IMR-90 (cell line): ENCODE measurements at regions not wholly inside any gene's neighbourhood (a gene's known extent, or its start where the extent isn't known, plus 50 kb on each side); places are given as distances from the start of the nearest gene placed in this dataset.

Experiments
- ATAC-seq: fragments of 200-7000 bp; cut with Tn5 transposase; 2 replicates; pipeline ENCODE4 v1.9.1; 2020; ENCODE audit warnings: low read depth, mild to moderate bottlenecking, moderate library complexity
- BruUV-seq: library from RNA; stranded (reverse); fragments of 400-500 nt; replicated peaks from 2 replicates; lab custom pipeline; 2021; lab: Mats Ljungman, UMichigan
- CTCF ChIA-PET: fragments of 300-600 bp; formaldehyde crosslinking; extraction: SDS; loops from one replicate; lab custom pipeline; 2021; ENCODE audit warnings: antibody characterized with exemption; lab: Yijun Ruan, JAX
- POLR2A ChIA-PET: fragments of 300-600 bp; sonication (Branson Sonifier 250); formaldehyde crosslinking; loops from one replicate; lab custom pipeline; 2022; ENCODE audit warnings: antibody characterized with exemption; ENCODE audit not compliant: unreplicated experiment; lab: Charles Lee
- DNase-seq: peaks from one replicate; pipeline ENCODE4 v3.0.0; 2013
- H2AFZ ChIP-seq: replicated peaks from 2 replicates; pipeline ENCODE3; 2013; ENCODE audit warnings: low read length, mild to moderate bottlenecking; ENCODE audit not compliant: poor library complexity
- H2AK5ac ChIP-seq: 2 replicates; pipeline ENCODE4 v1.6.1; 2013; ENCODE audit warnings: low read depth, low read length, inconsistent platforms
- H2AK9ac ChIP-seq: replicated peaks from 2 replicates; pipeline ENCODE3; 2013; ENCODE audit warnings: mild to moderate bottlenecking, low read depth, low read length, moderate library complexity; ENCODE audit not compliant: poor library complexity
- H2BK120ac ChIP-seq: 2 replicates; pipeline ENCODE4 v1.6.1; 2013; ENCODE audit warnings: low read depth, low read length, inconsistent platforms
- H2BK15ac ChIP-seq: 3 replicates; pipeline ENCODE4 v1.6.1; 2013; ENCODE audit warnings: low read depth, low read length, inconsistent platforms
- H2BK20ac ChIP-seq: 2 replicates; pipeline ENCODE4 v1.6.1; 2013; ENCODE audit warnings: low read depth, mild to moderate bottlenecking, inconsistent platforms, low read length, moderate library complexity
- H2BK5ac ChIP-seq: 2 replicates; pipeline ENCODE4 v1.6.1; 2013; ENCODE audit warnings: mild to moderate bottlenecking, low read depth, low read length, inconsistent platforms; ENCODE audit not compliant: poor library complexity, severe bottlenecking
- H3K14ac ChIP-seq: replicated peaks from 2 replicates; pipeline ENCODE4 v1.6.1; 2013; ENCODE audit warnings: low read depth, low read length, inconsistent platforms
- H3K18ac ChIP-seq: 2 replicates; pipeline ENCODE4 v1.6.1; 2013; ENCODE audit warnings: low read depth, low read length, control low read depth
- H3K23ac ChIP-seq: 2 replicates; pipeline ENCODE4 v1.6.1; 2013; ENCODE audit warnings: low read depth, low read length, inconsistent platforms
- H3K27ac ChIP-seq: 2 replicates; pipeline ENCODE4 v1.5.1; 2013; ENCODE audit warnings: mild to moderate bottlenecking, control low read depth, low read length; ENCODE audit not compliant: insufficient read depth
- H3K27me3 ChIP-seq: 2 replicates; pipeline ENCODE4 v1.6.1; 2013; ENCODE audit warnings: low read length; ENCODE audit not compliant: control insufficient read depth, insufficient read depth
- H3K36me3 ChIP-seq: 2 replicates; pipeline ENCODE4 v1.6.1; 2013; ENCODE audit warnings: low read length, mixed read lengths; ENCODE audit not compliant: control insufficient read depth, insufficient read depth
- H3K4ac ChIP-seq: 2 replicates; pipeline ENCODE4 v1.6.1; 2013; ENCODE audit warnings: low read depth, low read length, inconsistent platforms
- H3K4me1 ChIP-seq: 2 replicates; pipeline ENCODE4 v1.6.1; 2013; ENCODE audit warnings: low read length, mixed read lengths; ENCODE audit not compliant: control insufficient read depth, insufficient read depth
- H3K4me2 ChIP-seq: 2 replicates; pipeline ENCODE4 v1.6.1; 2013; ENCODE audit warnings: low read depth, mild to moderate bottlenecking, control low read depth, low read length, moderate library complexity
- H3K4me3 ChIP-seq: 2 replicates; pipeline ENCODE4 v1.5.1; 2013; ENCODE audit warnings: low read depth, mild to moderate bottlenecking, control low read depth, low read length, moderate library complexity; ENCODE audit not compliant: insufficient read depth
- H3K56ac ChIP-seq: 2 replicates; pipeline ENCODE4 v1.6.1; 2013; ENCODE audit warnings: low read length, inconsistent platforms; ENCODE audit not compliant: insufficient read depth; ENCODE audit errors: extremely low read depth
- H3K79me1 ChIP-seq, 2 experiments: 2 replicates each; pipeline ENCODE4 v1.6.1; 2013; ENCODE audit warnings: low read length in 2 of 2, inconsistent platforms in 1 of 2, low read depth in 1 of 2
- H3K9ac ChIP-seq: 2 replicates; pipeline ENCODE4 v1.6.1; 2013; ENCODE audit warnings: low read depth, low read length, control low read depth
- H3K9me1 ChIP-seq: 2 replicates; pipeline ENCODE4 v1.6.1; 2013; ENCODE audit warnings: low read length, inconsistent platforms; ENCODE audit not compliant: insufficient read depth
- H3K9me3 ChIP-seq: 2 replicates; pipeline ENCODE4 v1.6.1; 2013; ENCODE audit warnings: low read length; ENCODE audit not compliant: control insufficient read depth, insufficient read depth
- H4K20me1 ChIP-seq: 2 replicates; pipeline ENCODE4 v1.6.1; 2013; ENCODE audit warnings: low read length, inconsistent platforms; ENCODE audit not compliant: insufficient read depth
- H4K5ac ChIP-seq: 2 replicates; pipeline ENCODE4 v1.6.1; 2013; ENCODE audit warnings: mild to moderate bottlenecking, low read depth, low read length, control low read depth
- H4K8ac ChIP-seq, 2 experiments: 2 replicates each; pipeline ENCODE4 v1.6.1; 2013; ENCODE audit warnings: low read depth in 2 of 2, low read length in 2 of 2, control low read depth in 1 of 2, inconsistent platforms in 1 of 2
- H4K91ac ChIP-seq: 2 replicates; pipeline ENCODE4 v1.6.1; 2013; ENCODE audit warnings: low read depth, low read length, inconsistent platforms; ENCODE audit not compliant: insufficient read depth
- BHLHE40 ChIP-seq: fragments of 150-350 bp; IDR thresholded peaks from 2 replicates; pipeline ENCODE4 v1.6.1; 2016; ENCODE audit warnings: mild to moderate bottlenecking, low read depth, low read length
- CEBPB ChIP-seq: IDR thresholded peaks from 2 replicates; pipeline ENCODE4 v1.6.1; 2012; ENCODE audit warnings: low read depth, low read length, improper control_type of control experiment
- FOS ChIP-seq: fragments of 150-350 bp; IDR thresholded peaks from 2 replicates; pipeline ENCODE4 v1.6.1; 2016; ENCODE audit warnings: low read depth, low read length
- MXI1 ChIP-seq: IDR thresholded peaks from 2 replicates; pipeline ENCODE4 v1.6.1; 2012; ENCODE audit warnings: low read depth, mild to moderate bottlenecking, low read length, moderate library complexity, borderline replicate concordance
- SMC3 ChIP-seq: fragments of 150-350 bp; IDR thresholded peaks from 2 replicates; pipeline ENCODE4 v1.6.1; 2016; ENCODE audit warnings: low read depth, mild to moderate bottlenecking, antibody characterized with exemption, low read length, moderate library complexity
- WGBS, 2 experiments: methylation state at CpG; one replicate each; pipeline versions ENCODE4 v1.1.5 to v1.1.7; 2013; ENCODE audit warnings: missing lambda C conversion rate in 2 of 2; ENCODE audit not compliant: insufficient read length in 1 of 2; ENCODE audit errors: extremely low coverage in 2 of 2; 5-methylcytosine and 5-hydroxymethylcytosine counted together
- dilution Hi-C: fragments of 300-500 bp; cut with HindIII; formaldehyde crosslinking; loops from one replicate; pipeline ENCODE4 v1.14.3; 2018; ENCODE audit warnings: low sequenced_read_pairs; ENCODE audit not compliant: unreplicated experiment
- in situ Hi-C: fragments of 300-500 bp; cut with MboI; formaldehyde crosslinking; loops from 3 replicates; pipeline ENCODE4 v1.14.3; 2019; ENCODE audit warnings: low sequenced_read_pairs, inconsistent platforms, mixed read lengths
- intact Hi-C: fragments of 100-400 bp; cut with micrococcal nuclease; formaldehyde crosslinking; loops from 2 replicates; pipeline ENCODE4 v1.10.0; 2022
- TF ChIP-seq, protein P1 (sequence below): conservative IDR thresholded peaks from 2 replicates; pipeline ENCODE4 v1.5.1; 2012; ENCODE audit warnings: mild to moderate bottlenecking, low read depth, low read length, improper control_type of control experiment

DNA sequence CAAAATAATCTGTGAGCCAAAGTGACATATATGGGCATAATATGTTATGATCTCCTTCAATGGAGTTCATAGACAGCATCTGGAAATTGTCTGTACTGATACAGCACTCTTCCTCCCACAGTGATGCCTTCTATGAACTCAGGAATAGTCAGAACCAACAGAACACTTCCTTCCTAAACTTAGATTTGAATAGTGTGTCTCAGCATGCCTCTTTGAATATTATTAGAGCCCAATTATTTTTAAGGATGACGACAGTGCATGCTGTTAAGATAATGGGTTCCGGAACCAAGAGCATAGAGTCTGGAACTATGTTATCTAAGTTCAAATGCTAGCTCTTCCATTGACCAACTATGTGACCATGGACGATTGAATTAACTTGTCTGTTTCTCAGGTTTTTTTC lies 386.6 kb upstream of the PRICKLE1 start:
- TF ChIP-seq MXI1 (no peak), CEBPB (no peak), BHLHE40 (no peak), SMC3 (no peak), FOS (no peak)
- TF ChIP-seq, protein P1, sequence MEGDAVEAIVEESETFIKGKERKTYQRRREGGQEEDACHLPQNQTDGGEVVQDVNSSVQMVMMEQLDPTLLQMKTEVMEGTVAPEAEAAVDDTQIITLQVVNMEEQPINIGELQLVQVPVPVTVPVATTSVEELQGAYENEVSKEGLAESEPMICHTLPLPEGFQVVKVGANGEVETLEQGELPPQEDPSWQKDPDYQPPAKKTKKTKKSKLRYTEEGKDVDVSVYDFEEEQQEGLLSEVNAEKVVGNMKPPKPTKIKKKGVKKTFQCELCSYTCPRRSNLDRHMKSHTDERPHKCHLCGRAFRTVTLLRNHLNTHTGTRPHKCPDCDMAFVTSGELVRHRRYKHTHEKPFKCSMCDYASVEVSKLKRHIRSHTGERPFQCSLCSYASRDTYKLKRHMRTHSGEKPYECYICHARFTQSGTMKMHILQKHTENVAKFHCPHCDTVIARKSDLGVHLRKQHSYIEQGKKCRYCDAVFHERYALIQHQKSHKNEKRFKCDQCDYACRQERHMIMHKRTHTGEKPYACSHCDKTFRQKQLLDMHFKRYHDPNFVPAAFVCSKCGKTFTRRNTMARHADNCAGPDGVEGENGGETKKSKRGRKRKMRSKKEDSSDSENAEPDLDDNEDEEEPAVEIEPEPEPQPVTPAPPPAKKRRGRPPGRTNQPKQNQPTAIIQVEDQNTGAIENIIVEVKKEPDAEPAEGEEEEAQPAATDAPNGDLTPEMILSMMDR = no peak
- no peak for ATAC-seq
- Histone ChIP-seq H3K27ac (no peak overlapping the region), H3K27me3 (no peaks in the 10 kb centered on the region), H3K4ac (no peak overlapping the region), H3K9me3 (no peaks in the 10 kb centered on the region), H3K4me1 (peaks cover 2% of the 10 kb centered on the region; the same call in 1 of the 2 replicates), H2BK15ac (no peak overlapping the region), H2AK9ac (no peak overlapping the region), H4K8ac (no peak overlapping the region), H4K20me1 (no peaks in the 10 kb centered on the region), H2BK120ac (no peak overlapping the region), H2BK20ac (no peak overlapping the region), H3K9me1 (no peaks in the 10 kb centered on the region; the same call in 1 of the 2 replicates), H2BK5ac (no peak overlapping the region), H3K18ac (no peak overlapping the region), H4K5ac (no peak overlapping the region), H4K91ac (no peak overlapping the region), H3K36me3 (no peaks in the 10 kb centered on the region), H2AK5ac (no peak overlapping the region), H2AFZ (no peak overlapping the region), H3K79me1 (no peaks in the 10 kb centered on the region), H3K56ac (no peak overlapping the region), H3K9ac (no peak overlapping the region), H3K4me3 (no peak overlapping the region), H3K14ac (no peak overlapping the region), H3K23ac (no peak overlapping the region), H3K4me2 (no peak overlapping the region)
- dilution Hi-C loops = no loop called here
- BruUV-seq = no TSS peak
- no CpG with 5 or more reads among the region's 3 CpGs for WGBS, 2 experiments
- in situ Hi-C loops = no loop called here
- ChIA-PET POLR2A (no interaction called here), CTCF (no interaction called here)
- intact Hi-C loops = no loop called here
- DNase-seq = no peak
